ENCODE measurements at regions not wholly inside any gene's neighbourhood (a gene's known extent, or its start where the extent isn't known, plus 50 kb on each side); places are given as distances from the start of the nearest gene placed in this dataset.
A peak's percentile ranks its signal among the peaks of the same experiment; 100 is the strongest.

GRCh38 chr21:14869984-14870852 is 194.6 kb downstream of the NRIP1 start:
- no peak for DNase-seq

- DNase-seq: no peak
These were observed 197.7 kb downstream of the NRIP1 start for GRCh38 chr21:14866859-14867765.

GRCh38 chr21:14864211-14865021 is 200.4 kb downstream of the NRIP1 start:
- peak; percentile 89 for DNase-seq

- DNase-seq: peak; percentile 43
These were observed 201.0 kb downstream of the NRIP1 start for GRCh38 chr21:14863745-14864210.

- peak; percentile 53 for DNase-seq
These were observed 201.7 kb downstream of the NRIP1 start for GRCh38 chr21:14862794-14863720.

GRCh38 chr21:14858311-14858710 is 206.5 kb downstream of the NRIP1 start:
- DNase-seq: no peak

- peak; percentile 69 for DNase-seq
These were observed 207.3 kb downstream of the NRIP1 start for GRCh38 chr21:14857529-14857928.

- DNase-seq: no peak
These were observed 214.4 kb downstream of the NRIP1 start for GRCh38 chr21:14850394-14850793.

GRCh38 chr21:14846621-14847020 is 218.2 kb downstream of the NRIP1 start:
- no peak for DNase-seq

GRCh38 chr21:14844001-14844400 is 220.8 kb downstream of the NRIP1 start:
- DNase-seq: no peak

- no peak for DNase-seq
These were observed 222.2 kb downstream of the NRIP1 start for GRCh38 chr21:14842601-14843000.

GRCh38 chr21:14841511-14842472 is 223.0 kb downstream of the NRIP1 start:
- no peak for DNase-seq

GRCh38 chr21:14838400-14838799 is 226.4 kb downstream of the NRIP1 start:
- DNase-seq: no peak

GRCh38 chr21:14836950-14837349 is 227.8 kb downstream of the NRIP1 start:
- no peak for DNase-seq

GRCh38 chr21:14833666-14834351 is 231.0 kb downstream of the NRIP1 start:
- DNase-seq: no peak

- no peak for DNase-seq
These were observed 231.6 kb downstream of the NRIP1 start for GRCh38 chr21:14833241-14833640.

- no peak for DNase-seq
These were observed 234.5 kb downstream of the NRIP1 start for GRCh38 chr21:14830307-14830706.

GRCh38 chr21:14829685-14830084 is 235.1 kb downstream of the NRIP1 start:
- DNase-seq: no peak

GRCh38 chr21:14827468-14827867 is 237.3 kb downstream of the NRIP1 start:
- DNase-seq: no peak

GRCh38 chr21:14826630-14827029 is 238.2 kb downstream of the NRIP1 start:
- DNase-seq: no peak
